ENCODE measurements at regions not wholly inside any gene's neighbourhood (a gene's known extent, or its start where the extent isn't known, plus 50 kb on each side); places are given as distances from the start of the nearest gene placed in this dataset.

DNA sequence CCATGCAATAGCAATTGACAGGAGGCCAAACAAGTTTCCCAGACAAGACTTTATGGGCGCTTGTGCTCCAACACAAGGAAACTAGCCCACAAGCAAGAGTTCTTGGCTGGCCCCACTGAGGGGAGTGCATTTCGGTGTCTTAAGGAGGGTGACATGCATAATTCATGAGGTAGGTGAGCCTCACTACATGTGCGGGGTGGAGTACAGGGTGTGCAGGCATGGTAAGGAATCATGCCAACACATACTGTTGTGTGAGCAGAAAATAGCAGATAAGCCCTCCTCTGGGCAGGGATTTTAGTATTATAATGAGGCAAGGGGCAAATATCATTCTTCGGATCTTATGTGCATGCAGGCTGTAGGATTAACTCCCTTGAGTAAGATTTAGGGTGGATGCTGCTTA lies 78.7 kb upstream of the SLC1A4 start:
- TF ChIP-seq EZH2phosphoT487 (IDR thresholded peaks at IDR 0.05; ENCODE audit: insufficient read depth, low read depth) = no peak
- no peak for TF ChIP-seq EZH2 (IDR thresholded peaks at IDR 0.05; ENCODE audit: insufficient read depth, poor library complexity, severe bottlenecking)
